Inflammatory macrophage treated with lipopolysaccharide for 4 hours (primary cell): ENCODE measurements at regions not wholly inside any gene's neighbourhood (a gene's known extent, or its start where the extent isn't known, plus 50 kb on each side); places are given as distances from the start of the nearest gene placed in this dataset.

ENCODE experiments used
- DNase-seq: peaks from one replicate; pipeline ENCODE4 v3.0.0-alpha.2; 2020

- DNase-seq, result no peak
Measured at GRCh38 chr5:133682451-133682850, 70.1 kb upstream of the FSTL4 start.

DNA sequence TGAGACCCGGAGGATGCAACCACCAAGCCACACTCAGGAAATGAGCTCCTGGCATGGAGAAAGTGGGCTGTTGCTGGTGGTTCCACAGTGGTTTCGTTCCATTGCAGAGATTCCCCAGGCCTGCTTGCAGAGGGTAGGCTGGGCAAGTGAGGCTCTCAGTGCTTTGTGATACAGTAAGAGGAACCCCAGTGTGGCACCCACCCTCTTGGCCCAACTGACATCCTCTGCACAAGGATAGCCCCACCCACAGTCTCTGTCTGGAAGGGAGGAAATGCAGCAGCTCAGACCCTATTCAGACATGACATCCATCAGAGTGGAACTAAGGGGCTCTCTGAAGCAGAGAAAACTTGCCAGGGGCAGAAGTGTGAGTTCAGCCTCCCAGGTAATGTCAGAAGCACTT, 69.6 kb upstream of the FSTL4 start:
- no peak for DNase-seq

DNA sequence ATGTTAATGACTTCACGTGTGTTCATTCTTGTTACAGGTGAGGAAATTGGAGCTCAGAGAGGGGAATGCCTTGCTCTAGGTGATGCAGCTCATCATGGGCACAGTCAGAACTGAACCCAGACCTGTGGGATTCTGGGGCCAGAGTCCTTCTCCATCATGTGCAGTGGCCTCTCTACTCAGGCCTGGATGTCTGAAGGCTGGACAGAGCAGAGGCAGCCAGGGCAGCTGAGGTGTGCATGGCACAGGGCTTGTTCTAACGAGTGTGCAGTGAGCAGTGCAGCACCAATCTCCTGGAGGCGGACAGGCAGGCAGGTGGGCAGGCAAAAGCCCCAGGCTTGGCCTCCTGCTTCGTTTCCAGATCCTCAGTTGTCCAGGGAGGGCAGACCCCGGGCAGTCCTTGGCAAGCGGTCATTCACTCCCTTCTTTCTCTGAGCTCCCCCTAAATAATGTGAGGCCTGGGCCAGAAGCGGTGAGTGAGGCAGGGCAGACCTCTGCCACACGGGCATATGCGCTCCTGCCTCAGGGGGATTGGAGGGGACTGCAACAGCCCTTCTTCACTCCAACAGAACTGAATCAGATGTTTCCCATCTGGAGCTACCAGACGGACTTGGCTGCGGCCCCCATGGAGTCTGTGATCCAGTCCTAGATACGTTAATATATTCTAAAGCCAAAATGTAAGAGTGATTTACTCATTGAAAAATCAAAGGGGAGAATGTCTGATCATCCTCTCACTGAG, 68.7 kb upstream of the FSTL4 start:
- DNase-seq, result no peak

- no peak for DNase-seq
Measured at GRCh38 chr5:133679534-133679933, 67.2 kb upstream of the FSTL4 start.

GRCh38 chr5:133675376-133676154, 63.2 kb upstream of the FSTL4 start:
- no peak for DNase-seq

- no peak for DNase-seq
Measured at GRCh38 chr5:133670336-133670735, 58.0 kb upstream of the FSTL4 start.

- DNase-seq, result no peak
Measured at GRCh38 chr5:133669472-133669871, 57.1 kb upstream of the FSTL4 start.

DNA sequence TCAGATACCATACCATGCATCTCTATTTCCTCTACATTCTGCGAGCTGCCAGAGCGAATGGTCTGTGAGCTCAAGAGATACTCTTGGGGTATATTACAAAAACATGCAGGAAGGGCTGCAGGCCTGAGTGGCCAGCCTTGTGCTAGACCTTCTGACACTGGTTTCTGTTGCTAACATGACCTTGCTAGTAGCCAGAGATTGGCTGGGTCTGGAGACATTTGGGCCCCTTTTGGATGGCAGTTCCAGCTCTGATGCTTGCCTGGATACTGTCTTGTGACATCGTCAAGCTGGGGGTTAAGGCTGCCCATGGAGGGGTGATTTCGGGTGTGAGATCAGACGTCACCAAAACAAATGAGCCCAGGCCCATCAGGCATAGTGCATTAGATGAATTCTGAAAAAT, 56.1 kb upstream of the FSTL4 start:
- no peak for DNase-seq

DNA sequence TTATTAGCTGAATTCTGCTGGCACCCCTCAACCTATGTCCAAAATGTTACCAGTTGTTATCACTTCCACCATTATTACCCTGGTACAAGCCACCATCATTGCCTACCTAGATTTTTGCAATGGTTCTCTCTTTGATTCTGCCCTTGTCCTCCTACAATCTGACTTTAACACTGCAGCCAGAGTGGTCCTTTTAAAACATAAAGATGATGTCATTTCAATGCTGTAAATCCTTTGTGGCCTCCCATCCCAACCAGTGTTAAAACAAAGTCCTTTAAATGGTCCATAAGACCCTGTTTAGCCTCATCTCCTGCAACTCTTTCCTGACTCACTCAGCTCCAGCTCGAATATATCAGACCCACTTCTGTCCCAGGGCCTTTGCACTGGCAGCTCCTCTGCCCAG, 54.9 kb upstream of the FSTL4 start:
- DNase-seq, result no peak

- DNase-seq, result no peak
Measured at GRCh38 chr5:133665571-133665970, 53.2 kb upstream of the FSTL4 start.

- DNase-seq, result no peak
Measured at GRCh38 chr5:133664422-133664821, 52.1 kb upstream of the FSTL4 start.

DNA sequence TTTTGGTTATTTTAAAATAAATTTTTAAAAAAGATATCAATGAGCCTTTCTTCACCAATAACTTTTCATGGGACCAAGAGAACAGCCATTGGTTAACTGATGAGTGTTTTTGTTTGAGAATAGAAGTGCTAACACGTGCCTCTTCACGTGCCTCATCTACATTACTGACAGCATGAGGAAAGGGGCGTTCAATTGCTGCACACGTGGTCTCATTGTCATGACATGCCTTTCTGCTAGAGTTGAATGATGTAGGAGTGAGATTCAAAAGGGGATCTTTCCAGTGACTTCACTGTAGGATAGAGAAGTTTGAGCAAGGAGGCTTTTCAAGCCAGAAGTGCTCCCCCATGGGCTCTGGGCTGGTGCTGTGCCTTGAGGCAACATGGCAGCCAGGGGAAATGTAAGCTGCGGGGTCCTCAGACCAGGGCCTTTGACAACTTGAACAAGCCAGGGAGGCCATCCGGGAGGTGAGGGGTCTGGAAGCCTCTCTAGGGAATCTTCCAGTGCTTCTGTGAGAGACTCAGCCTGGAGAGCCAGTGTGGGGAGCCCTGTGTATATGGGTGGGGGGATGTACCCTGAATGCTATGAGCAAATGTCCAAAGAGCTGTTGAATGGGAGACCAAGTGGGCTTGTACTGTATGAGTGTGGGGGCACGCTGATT, 51.2 kb upstream of the FSTL4 start:
- no peak for DNase-seq

DNA sequence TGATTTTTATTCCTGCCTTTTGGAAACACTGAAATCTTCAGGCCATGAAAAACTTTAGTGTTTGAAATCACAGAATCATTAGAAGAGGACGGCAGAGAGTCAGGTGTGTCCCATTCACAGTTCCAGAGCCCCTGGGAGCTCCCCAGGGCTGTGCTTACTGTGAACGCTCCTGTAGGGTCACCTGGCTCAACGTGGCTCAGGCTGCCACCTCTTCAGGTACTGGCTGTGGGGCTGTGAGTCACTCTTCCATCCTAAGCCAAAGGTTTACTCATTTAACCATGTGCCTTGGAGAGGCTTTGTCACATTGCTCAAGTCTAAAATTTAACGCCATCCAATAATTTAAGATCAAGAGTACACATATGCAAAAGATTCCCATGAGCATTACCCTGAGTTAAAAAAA, 50.2 kb upstream of the FSTL4 start:
- DNase-seq, result no peak
